HepG2 (cell line): ENCODE measurements at regions not wholly inside any gene's neighbourhood (a gene's known extent, or its start where the extent isn't known, plus 50 kb on each side); places are given as distances from the start of the nearest gene placed in this dataset.

Experiments
- ARNT2 ChIP-seq: sonication (generic); formaldehyde crosslinking; IDR thresholded peaks from 2 replicates; pipeline ENCODE4 v1.8.0; 2022; ENCODE audit warnings: mild to moderate bottlenecking, low read depth, missing genetic modification reagents, moderate library complexity
- EP300 ChIP-seq, 3 experiments: sonication (generic) in 1 of 3; formaldehyde crosslinking in 1 of 3; IDR thresholded peaks; 2 replicates each; pipeline versions ENCODE4 v1.5.1 to v1.6.1; 2011 to 2020; ENCODE audit warnings: low read depth in 2 of 3, low read length in 2 of 3, borderline replicate concordance in 1 of 3, improper control_type of control experiment in 1 of 3, mild to moderate bottlenecking in 1 of 3, missing genetic modification reagents in 1 of 3, moderate library complexity in 1 of 3
- PAF1 ChIP-seq: IDR thresholded peaks from 2 replicates; pipeline ENCODE4 v1.6.1; 2016; ENCODE audit warnings: missing genetic modification reagents, missing compliant biosample characterization
- TBL1XR1 ChIP-seq: fragments of 150-350 bp; IDR thresholded peaks from 2 replicates; pipeline ENCODE4 v1.6.1; 2014; ENCODE audit warnings: borderline replicate concordance, low read length; ENCODE audit not compliant: partially characterized antibody
- TCF7 ChIP-seq: sonication (generic); IDR thresholded peaks from 2 replicates; pipeline ENCODE4 v1.6.1; 2016; ENCODE audit warnings: antibody characterized with exemption, low read depth
- TGIF2 ChIP-seq: IDR thresholded peaks from 2 replicates; pipeline ENCODE4 v1.6.1; 2016; ENCODE audit warnings: control low read depth, missing compliant biosample characterization
- ZNF263 ChIP-seq: sonication (generic); formaldehyde crosslinking; IDR thresholded peaks from 2 replicates; pipeline ENCODE4 v1.4.0; 2020; ENCODE audit warnings: missing genetic modification reagents
- ZNF274 ChIP-seq: sonication (generic); formaldehyde crosslinking; IDR thresholded peaks from 2 replicates; pipeline ENCODE4 v1.5.1; 2020; ENCODE audit warnings: mild to moderate bottlenecking, missing genetic modification reagents
- ZSCAN31 ChIP-seq: sonication (generic); formaldehyde crosslinking; IDR thresholded peaks from 2 replicates; pipeline ENCODE4 v1.5.0; 2020; ENCODE audit warnings: low read depth, mild to moderate bottlenecking, missing genetic modification reagents
- TF ChIP-seq, protein P1 (sequence below): sonication (generic); formaldehyde crosslinking; IDR thresholded peaks from 2 replicates; pipeline ENCODE4 v1.4.0; 2020; ENCODE audit warnings: low read depth, mild to moderate bottlenecking, missing genetic modification reagents

DNA sequence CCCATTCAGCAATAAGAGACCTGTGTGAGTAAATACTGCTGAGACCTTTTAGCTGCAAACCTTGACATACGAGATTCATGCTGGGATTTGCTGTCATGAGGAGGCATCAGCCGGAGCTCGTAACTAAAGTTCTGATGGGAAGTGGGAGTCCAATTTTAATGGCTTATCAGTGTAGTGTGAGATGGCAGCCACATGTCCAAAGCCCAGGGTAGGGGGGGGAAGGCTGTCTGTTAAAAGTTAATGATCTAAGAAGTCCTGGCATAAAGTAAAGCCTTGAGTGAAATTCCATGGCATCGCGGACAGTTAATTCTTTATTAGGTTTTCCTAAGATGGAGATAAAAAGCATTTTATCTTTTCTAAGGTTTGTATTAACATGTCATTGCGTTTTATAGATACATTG is 240.0 kb downstream of the AACS start:
- TF ChIP-seq ZNF263 (CRISPR knock-in tag) (no peak), ARNT2 (CRISPR knock-in tag) (no peak), TCF7 (no peak), ZNF274 (CRISPR knock-in tag) (no peak), TBL1XR1 (no peak), TGIF2 (CRISPR knock-in tag) (no peak), PAF1 (no peak), EP300 (IDR thresholded peaks at IDR 0.05; ENCODE audit: low read depth in 2 of 2, low read length in 2 of 2) (no peak), EP300 (CRISPR knock-in tag; IDR thresholded peaks at IDR 0.05; ENCODE audit: borderline replicate concordance) (no peak), ZSCAN31 (no peak)
- TF ChIP-seq, protein P1, sequence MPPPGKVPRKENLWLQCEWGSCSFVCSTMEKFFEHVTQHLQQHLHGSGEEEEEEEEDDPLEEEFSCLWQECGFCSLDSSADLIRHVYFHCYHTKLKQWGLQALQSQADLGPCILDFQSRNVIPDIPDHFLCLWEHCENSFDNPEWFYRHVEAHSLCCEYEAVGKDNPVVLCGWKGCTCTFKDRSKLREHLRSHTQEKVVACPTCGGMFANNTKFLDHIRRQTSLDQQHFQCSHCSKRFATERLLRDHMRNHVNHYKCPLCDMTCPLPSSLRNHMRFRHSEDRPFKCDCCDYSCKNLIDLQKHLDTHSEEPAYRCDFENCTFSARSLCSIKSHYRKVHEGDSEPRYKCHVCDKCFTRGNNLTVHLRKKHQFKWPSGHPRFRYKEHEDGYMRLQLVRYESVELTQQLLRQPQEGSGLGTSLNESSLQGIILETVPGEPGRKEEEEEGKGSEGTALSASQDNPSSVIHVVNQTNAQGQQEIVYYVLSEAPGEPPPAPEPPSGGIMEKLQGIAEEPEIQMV (CRISPR knock-in tag) = no peak
